ENCODE measurements at regions not wholly inside any gene's neighbourhood (a gene's known extent, or its start where the extent isn't known, plus 50 kb on each side); places are given as distances from the start of the nearest gene placed in this dataset.

- TF ChIP-seq, protein P1, sequence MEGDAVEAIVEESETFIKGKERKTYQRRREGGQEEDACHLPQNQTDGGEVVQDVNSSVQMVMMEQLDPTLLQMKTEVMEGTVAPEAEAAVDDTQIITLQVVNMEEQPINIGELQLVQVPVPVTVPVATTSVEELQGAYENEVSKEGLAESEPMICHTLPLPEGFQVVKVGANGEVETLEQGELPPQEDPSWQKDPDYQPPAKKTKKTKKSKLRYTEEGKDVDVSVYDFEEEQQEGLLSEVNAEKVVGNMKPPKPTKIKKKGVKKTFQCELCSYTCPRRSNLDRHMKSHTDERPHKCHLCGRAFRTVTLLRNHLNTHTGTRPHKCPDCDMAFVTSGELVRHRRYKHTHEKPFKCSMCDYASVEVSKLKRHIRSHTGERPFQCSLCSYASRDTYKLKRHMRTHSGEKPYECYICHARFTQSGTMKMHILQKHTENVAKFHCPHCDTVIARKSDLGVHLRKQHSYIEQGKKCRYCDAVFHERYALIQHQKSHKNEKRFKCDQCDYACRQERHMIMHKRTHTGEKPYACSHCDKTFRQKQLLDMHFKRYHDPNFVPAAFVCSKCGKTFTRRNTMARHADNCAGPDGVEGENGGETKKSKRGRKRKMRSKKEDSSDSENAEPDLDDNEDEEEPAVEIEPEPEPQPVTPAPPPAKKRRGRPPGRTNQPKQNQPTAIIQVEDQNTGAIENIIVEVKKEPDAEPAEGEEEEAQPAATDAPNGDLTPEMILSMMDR (IDR thresholded peaks at IDR 0.05; ENCODE audit: low read depth, low read length) = no peak
- DNase-seq (ENCODE audit: extremely low read depth, low read depth) = no peak
Observed at GRCh38 chr18:78786776-78787175, 192.8 kb upstream of the SALL3 start.

GRCh38 chr18:78787751-78788150, 191.9 kb upstream of the SALL3 start:
- no peak for DNase-seq (ENCODE audit: extremely low read depth, low read depth)
- TF ChIP-seq, protein P1 (IDR thresholded peaks at IDR 0.05; ENCODE audit: low read depth, low read length) = no peak

DNA sequence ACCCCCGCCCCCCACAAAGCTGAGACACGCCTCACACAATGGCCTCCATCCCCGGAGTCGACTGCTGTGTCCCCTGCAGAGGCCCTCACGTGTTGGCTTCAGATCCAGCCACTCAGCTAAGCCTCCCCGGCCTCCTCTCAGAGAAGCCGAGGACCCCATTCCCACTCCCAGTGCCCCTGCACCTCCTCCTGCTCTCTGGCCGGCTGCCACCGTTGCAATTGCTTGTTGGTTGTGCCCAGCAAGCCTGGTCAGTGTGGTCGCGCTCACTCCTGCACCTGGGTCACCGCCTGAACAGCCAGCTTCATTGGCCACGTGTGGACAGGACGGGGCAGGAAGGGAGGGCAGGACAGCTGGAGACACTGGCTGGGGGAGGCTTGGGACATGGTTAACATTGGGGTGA, 191.5 kb upstream of the SALL3 start:
- TF ChIP-seq, protein P1 (IDR thresholded peaks at IDR 0.05; ENCODE audit: low read depth, low read length) = no peak

GRCh38 chr18:78789850-78790249, 189.8 kb upstream of the SALL3 start:
- TF ChIP-seq, protein P1 (IDR thresholded peaks at IDR 0.05; ENCODE audit: low read depth, low read length) = no peak
- DNase-seq (ENCODE audit: extremely low read depth, low read depth) = no peak

More for the DNA sequence above, 191.5 kb upstream of the SALL3 start:
- no peak for DNase-seq (ENCODE audit: extremely low read depth, low read depth)

- TF ChIP-seq, protein P1 (IDR thresholded peaks at IDR 0.05; ENCODE audit: low read depth, low read length) = no peak
- no peak for DNase-seq (ENCODE audit: extremely low read depth, low read depth)
Observed at GRCh38 chr18:78790511-78790910, 189.1 kb upstream of the SALL3 start.

- TF ChIP-seq, protein P1 (IDR thresholded peaks at IDR 0.05; ENCODE audit: low read depth, low read length) = no peak
- DNase-seq (ENCODE audit: extremely low read depth, low read depth) = no peak
Observed at GRCh38 chr18:78790960-78791359, 188.7 kb upstream of the SALL3 start.

- no peak for DNase-seq (ENCODE audit: extremely low read depth, low read depth)
- TF ChIP-seq, protein P1 (IDR thresholded peaks at IDR 0.05; ENCODE audit: low read depth, low read length) = no peak
Observed at GRCh38 chr18:78792094-78792493, 187.5 kb upstream of the SALL3 start.

Data from AG09319 (cell line).